Psoas muscle (tissue), 7 donors: ENCODE measurements at regions not wholly inside any gene's neighbourhood (a gene's known extent, or its start where the extent isn't known, plus 50 kb on each side); places are given as distances from the start of the nearest gene placed in this dataset.

Source experiments
- ATAC-seq, 4 donors: fragments of 200-7000 bp; cut with Tn5 transposase; one replicate each; pipeline ENCODE4 v1.9.1; 2020; ENCODE audit warnings: moderate library complexity in 3 of 4, mild to moderate bottlenecking in 2 of 4
- DNase-seq, 2 donors: peaks; one replicate each; pipeline ENCODE4 v3.0.0-alpha.2; 2020
- H3K27ac ChIP-seq: fragments of 200-600 bp; one replicate; pipeline ENCODE4 v1.8.0; 2022
- H3K27me3 ChIP-seq, 3 donors: fragments of 200-600 bp in 1 of 3; one replicate each; pipeline versions ENCODE4 v1.6.1 to v1.8.0; 2013 to 2022; ENCODE audit warnings: low read length in 2 of 3, mild to moderate bottlenecking in 2 of 3, moderate library complexity in 1 of 3; ENCODE audit not compliant: insufficient read depth in 3 of 3
- H3K36me3 ChIP-seq, 2 donors: fragments of 200-600 bp in 1 of 2; one replicate each; pipeline versions ENCODE4 v1.6.1 to v1.8.0; 2013 to 2022; ENCODE audit warnings: low read depth in 1 of 2, mild to moderate bottlenecking in 1 of 2, moderate library complexity in 1 of 2; ENCODE audit not compliant: insufficient read depth in 1 of 2
- H3K4me1 ChIP-seq: fragments of 200-600 bp; one replicate; pipeline ENCODE4 v1.8.0; 2022
- H3K4me3 ChIP-seq: fragments of 200-600 bp; one replicate; pipeline ENCODE4 v1.8.0; 2022; ENCODE audit warnings: mild to moderate bottlenecking
- H3K9me3 ChIP-seq: fragments of 200-600 bp; one replicate; pipeline ENCODE4 v1.8.0; 2022
- WGBS, 3 donors: extraction: QIAGEN DNeasy Blood & Tissue Kit; methylation state at CpG; one replicate each; pipeline versions ENCODE4 v1.1.6 to v1.1.7; 2013; 5-methylcytosine and 5-hydroxymethylcytosine counted together
- intact Hi-C, 2 donors: fragments of 100-400 bp; cut with DNase I; formaldehyde crosslinking; loops; one replicate each; pipeline versions ENCODE4 v1.11.0 to v1.14.2; 2022
- TF ChIP-seq, protein P1 (sequence below): fragments of 200-600 bp; IDR thresholded peaks from one replicate; pipeline ENCODE4 v1.8.0; 2022; ENCODE audit warnings: antibody characterized with exemption
- donor health status: healthy with polysubstance abuse.
- donor health status: DM: no; HTN: no; CAD: no; lungs with moderate emphysema.
- donor health status: Bipolar disorder and iron deficiency.
- donor health status: healthy.
- donor health status: DM: yes; HTN: yes; CAD: no.
- donor health status: DM: no; HTN: no; CAD: no.
- donor health status: DM: yes; HTN: yes; CAD: no.

GRCh38 chr20:7415427-7415826, 524.8 kb downstream of the HAO1 start:
- Histone ChIP-seq H3K4me3 (no peak overlapping the region), H3K36me3 (no peaks in the 10 kb centered on the region), H3K27ac (no peak overlapping the region), H3K4me1 (no peaks in the 10 kb centered on the region), H3K27me3 (no peaks in the 10 kb centered on the region), H3K9me3 (no peaks in the 10 kb centered on the region)
- TF ChIP-seq, protein P1, sequence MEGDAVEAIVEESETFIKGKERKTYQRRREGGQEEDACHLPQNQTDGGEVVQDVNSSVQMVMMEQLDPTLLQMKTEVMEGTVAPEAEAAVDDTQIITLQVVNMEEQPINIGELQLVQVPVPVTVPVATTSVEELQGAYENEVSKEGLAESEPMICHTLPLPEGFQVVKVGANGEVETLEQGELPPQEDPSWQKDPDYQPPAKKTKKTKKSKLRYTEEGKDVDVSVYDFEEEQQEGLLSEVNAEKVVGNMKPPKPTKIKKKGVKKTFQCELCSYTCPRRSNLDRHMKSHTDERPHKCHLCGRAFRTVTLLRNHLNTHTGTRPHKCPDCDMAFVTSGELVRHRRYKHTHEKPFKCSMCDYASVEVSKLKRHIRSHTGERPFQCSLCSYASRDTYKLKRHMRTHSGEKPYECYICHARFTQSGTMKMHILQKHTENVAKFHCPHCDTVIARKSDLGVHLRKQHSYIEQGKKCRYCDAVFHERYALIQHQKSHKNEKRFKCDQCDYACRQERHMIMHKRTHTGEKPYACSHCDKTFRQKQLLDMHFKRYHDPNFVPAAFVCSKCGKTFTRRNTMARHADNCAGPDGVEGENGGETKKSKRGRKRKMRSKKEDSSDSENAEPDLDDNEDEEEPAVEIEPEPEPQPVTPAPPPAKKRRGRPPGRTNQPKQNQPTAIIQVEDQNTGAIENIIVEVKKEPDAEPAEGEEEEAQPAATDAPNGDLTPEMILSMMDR = no peak
- DNase-seq (no peak), ATAC-seq (no peak)
- intact Hi-C loops = no loop called here

DNA sequence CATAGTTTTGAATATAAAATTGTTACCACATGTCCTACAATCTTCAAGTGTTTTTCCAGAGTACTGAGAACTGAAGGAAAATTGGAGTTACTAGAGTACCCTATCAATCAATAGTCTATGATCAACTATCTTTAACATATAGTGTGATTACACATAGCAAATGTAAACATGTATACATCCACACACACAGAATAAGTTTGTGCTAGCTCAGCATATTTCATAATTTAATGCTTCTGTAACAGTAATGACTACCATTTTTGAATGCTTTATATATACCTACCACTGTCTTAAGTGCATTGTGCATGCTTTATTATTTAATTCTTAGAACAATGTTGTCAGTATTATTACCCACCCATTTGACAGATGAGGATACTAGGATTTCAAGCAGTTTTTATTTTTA, 523.9 kb downstream of the HAO1 start:
- ATAC-seq (no peak), DNase-seq (no peak)
- Histone ChIP-seq H3K4me3 (no peak overlapping the region), H3K27me3 (no peaks in the 10 kb centered on the region), H3K4me1 (no peaks in the 10 kb centered on the region), H3K27ac (no peak overlapping the region), H3K36me3 (no peaks in the 10 kb centered on the region), H3K9me3 (no peaks in the 10 kb centered on the region)
- TF ChIP-seq, protein P1 = no peak
- intact Hi-C loops = no loop called here

DNA sequence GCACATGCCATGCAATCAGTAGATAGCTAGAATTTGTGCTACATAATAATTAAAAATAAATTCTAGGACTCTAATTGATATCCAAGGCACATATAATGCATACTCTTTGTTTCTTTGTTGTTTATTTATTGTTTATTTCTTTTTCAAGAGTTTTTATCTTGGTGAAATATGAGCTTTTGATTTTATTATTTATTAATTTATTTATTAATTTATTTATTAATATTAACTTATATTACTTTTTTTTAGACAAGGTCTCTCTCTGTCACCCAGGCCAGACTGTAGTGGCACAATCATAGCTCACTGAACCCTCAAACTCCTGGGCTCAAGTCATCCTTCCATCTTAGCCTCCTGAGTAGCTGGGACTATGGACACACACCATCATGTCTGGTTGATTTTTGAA, 519.9 kb downstream of the HAO1 start:
- no peak for DNase-seq
- ATAC-seq = no peak
- H3K27ac ChIP-seq = no peak overlapping the region
- intact Hi-C loops = no loop called here
- no peak overlapping the region for H3K4me3 ChIP-seq
- TF ChIP-seq, protein P1 = no peak
- H3K36me3 ChIP-seq = no peaks in the 10 kb centered on the region
- H3K27me3 ChIP-seq = no peaks in the 10 kb centered on the region
- H3K4me1 ChIP-seq = no peaks in the 10 kb centered on the region
- H3K9me3 ChIP-seq = no peaks in the 10 kb centered on the region

DNA sequence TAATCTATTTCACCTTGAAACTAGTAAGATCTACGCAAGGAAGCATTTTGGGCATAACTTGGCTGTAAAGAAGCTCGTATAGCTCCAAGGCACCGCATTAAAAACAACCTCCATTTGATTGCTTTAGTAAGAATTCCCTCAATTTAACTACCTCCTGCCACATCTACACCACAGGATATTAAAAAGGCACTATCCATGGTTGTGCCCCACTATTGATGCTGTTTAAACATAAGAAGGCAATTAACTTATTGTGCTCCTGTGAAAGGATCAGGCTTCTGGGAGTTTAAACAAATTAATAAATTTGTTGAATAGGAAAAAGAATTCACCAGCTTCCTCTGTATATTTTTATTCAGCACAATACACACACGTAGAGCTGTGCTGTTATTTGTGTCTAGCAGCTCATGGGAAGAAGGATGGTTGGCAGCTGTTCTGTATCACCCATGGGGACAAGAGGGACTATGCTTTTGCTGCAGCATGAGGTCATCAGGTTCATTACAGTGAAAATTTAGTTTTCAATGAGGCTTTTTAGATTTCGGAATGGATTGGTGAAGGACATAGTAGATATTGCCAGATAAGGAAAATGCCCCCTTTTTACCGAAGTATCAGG, 513.3 kb downstream of the HAO1 start:
- Histone ChIP-seq H3K27me3 (no peaks in the 10 kb centered on the region), H3K36me3 (no peaks in the 10 kb centered on the region), H3K9me3 (no peaks in the 10 kb centered on the region), H3K4me1 (no peaks in the 10 kb centered on the region), H3K27ac (no peak overlapping the region), H3K4me3 (no peak overlapping the region)
- ATAC-seq (no peak), DNase-seq (no peak)
- intact Hi-C loops = no loop called here
- WGBS, 3 donors = 64 to 68% (median 66%) methylated on average over 6 of the region's 6 CpGs
- TF ChIP-seq, protein P1 = no peak

- Histone ChIP-seq H3K27ac (no peak overlapping the region), H3K4me3 (no peak overlapping the region), H3K36me3 (no peaks in the 10 kb centered on the region), H3K4me1 (no peaks in the 10 kb centered on the region), H3K9me3 (no peaks in the 10 kb centered on the region), H3K27me3 (no peaks in the 10 kb centered on the region)
- intact Hi-C loops = no loop called here
- TF ChIP-seq, protein P1 = no peak
- DNase-seq = no peak
- 91 to 94% (median 91%) methylated on average over 3 of the region's 3 CpGs for WGBS, 3 donors
- ATAC-seq = no peak
Observed at GRCh38 chr20:7428946-7429345, 511.3 kb downstream of the HAO1 start.
